GM12878 (cell line): ENCODE measurements at regions not wholly inside any gene's neighbourhood (a gene's known extent, or its start where the extent isn't known, plus 50 kb on each side); places are given as distances from the start of the nearest gene placed in this dataset.

Experiments used
- ATAC-seq: fragments of 200-7000 bp; cut with Tn5 transposase; 3 replicates; pipeline ENCODE4 v1.9.1; 2020; ENCODE audit warnings: mild to moderate bottlenecking, moderate library complexity
- BruUV-seq: library from RNA; stranded (reverse); fragments of 400-500 nt; replicated peaks from 2 replicates; lab custom pipeline; 2021; lab: Mats Ljungman, UMichigan
- CTCF ChIA-PET: fragments of 300-600 bp; sonication (Branson Sonifier 250); formaldehyde crosslinking; extraction: SDS; loops from one replicate; lab custom pipeline; 2021; ENCODE audit warnings: inconsistent platforms; lab: Yijun Ruan, JAX
- POLR2A ChIA-PET: fragments of 350-600 bp; formaldehyde crosslinking; extraction: SDS; loops from one replicate; lab custom pipeline; 2021; ENCODE audit warnings: inconsistent platforms; lab: Charles Lee
- RAD21 ChIA-PET: fragments of 300-600 bp; sonication (Branson Sonifier 250); formaldehyde crosslinking; loops from one replicate; lab custom pipeline; 2023; ENCODE audit warnings: antibody characterized with exemption; ENCODE audit not compliant: unreplicated experiment; lab: Charles Lee
- SMC1A ChIA-PET: fragments of 300-600 bp; sonication (Branson Sonifier 250); formaldehyde crosslinking; loops from one replicate; lab custom pipeline; 2023; ENCODE audit not compliant: unreplicated experiment, uncharacterized antibody; lab: Charles Lee
- DNase-seq: peaks from one replicate; pipeline ENCODE4 v3.0.0-alpha.2; 2011; ENCODE audit warnings: low read depth, low spot score
- FAIRE-seq: peaks from 3 replicates; lab custom pipeline; 2011; peaks lifted over from hg19 to GRCh38; lab: Jason Lieb, UNC
- H2AFZ ChIP-seq: 2 replicates; pipeline ENCODE4 v1.6.0; 2011; ENCODE audit warnings: low read depth, low read length, control low read depth; ENCODE audit not compliant: control insufficient read depth
- H3K27ac ChIP-seq: 2 replicates; pipeline ENCODE4 v1.5.1; 2011; ENCODE audit warnings: control low read depth; ENCODE audit not compliant: control insufficient read depth, insufficient read depth
- H3K27me3 ChIP-seq, 2 experiments: replicated peaks in 1 of 2; 2 replicates each; pipeline versions ENCODE4 v1.6.0 to v1.6.1; 2011; ENCODE audit warnings: low read length in 1 of 2; ENCODE audit not compliant: control insufficient read depth in 2 of 2, insufficient read depth in 2 of 2
- H3K36me3 ChIP-seq, 2 experiments: 2 replicates each; pipeline ENCODE4 v1.5.1; 2011; ENCODE audit warnings: low read length in 1 of 2; ENCODE audit not compliant: control insufficient read depth in 2 of 2, insufficient read depth in 2 of 2
- H3K4me1 ChIP-seq: 2 replicates; pipeline ENCODE4 v1.6.1; 2011; ENCODE audit warnings: mild to moderate bottlenecking, low read length, moderate library complexity, mixed read lengths; ENCODE audit not compliant: control insufficient read depth, insufficient read depth
- H3K4me2 ChIP-seq: 2 replicates; pipeline ENCODE4 v1.6.0; 2011; ENCODE audit warnings: control low read depth; ENCODE audit not compliant: control insufficient read depth, insufficient read depth
- H3K4me3 ChIP-seq: fragments of 200-600 bp; sonication (generic); 2 replicates; pipeline ENCODE4 v1.5.1; 2016
- H3K79me2 ChIP-seq: 2 replicates; pipeline ENCODE4 v1.6.0; 2011; ENCODE audit warnings: low read length; ENCODE audit not compliant: control insufficient read depth, insufficient read depth
- H3K9ac ChIP-seq: 2 replicates; pipeline ENCODE4 v1.8.0; 2011; ENCODE audit warnings: low read length, control low read depth, mixed read lengths; ENCODE audit not compliant: control insufficient read depth, insufficient read depth
- H3K9me3 ChIP-seq: replicated peaks from 3 replicates; pipeline ENCODE4 v1.5.1; 2011; ENCODE audit warnings: mild to moderate bottlenecking, low read length; ENCODE audit not compliant: control insufficient read depth, insufficient read depth
- H4K20me1 ChIP-seq: 2 replicates; pipeline ENCODE4 v1.6.0; 2011; ENCODE audit not compliant: control insufficient read depth, insufficient read depth
- CHD1 ChIP-seq: IDR thresholded peaks from 2 replicates; pipeline ENCODE4 v1.6.1; 2012; ENCODE audit warnings: low read depth, low read length, improper control_type of control experiment
- ETV6 ChIP-seq, 2 experiments: fragments of 450-650 bp in 1 of 2; IDR thresholded peaks in 1 of 2; conservative IDR thresholded peaks in 1 of 2; 2 replicates each; pipeline ENCODE4 v1.6.1; 2014; ENCODE audit warnings: antibody characterized with exemption in 1 of 2, borderline replicate concordance in 1 of 2, low read depth in 1 of 2, mild to moderate bottlenecking in 1 of 2, moderate library complexity in 1 of 2
- IKZF2 ChIP-seq, 2 experiments: fragments of 450-650 bp; IDR thresholded peaks; 2 replicates each; pipeline ENCODE4 v1.6.1; 2017; ENCODE audit warnings: mild to moderate bottlenecking in 2 of 2, moderate library complexity in 2 of 2
- KAT2A ChIP-seq: conservative IDR thresholded peaks from 2 replicates; pipeline ENCODE4 v1.6.1; 2011; ENCODE audit warnings: low read depth, low read length; ENCODE audit not compliant: control insufficient read depth
- NFIC ChIP-seq: IDR thresholded peaks from 2 replicates; pipeline ENCODE4 v1.6.1; 2012; ENCODE audit warnings: low read depth, mild to moderate bottlenecking, inconsistent platforms, low read length, moderate library complexity
- NFYB ChIP-seq: IDR thresholded peaks from 2 replicates; pipeline ENCODE4 v1.6.1; 2011; ENCODE audit warnings: low read depth, mild to moderate bottlenecking, low read length, improper control_type of control experiment, moderate library complexity; ENCODE audit not compliant: insufficient read depth
- PAX8 ChIP-seq: fragments of 450-650 bp; IDR thresholded peaks from 2 replicates; pipeline ENCODE4 v1.6.1; 2017; ENCODE audit warnings: mild to moderate bottlenecking, moderate library complexity
- RELA ChIP-seq: fragments of 450-650 bp; IDR thresholded peaks from 2 replicates; pipeline ENCODE4 v1.8.0; 2014; ENCODE audit warnings: borderline replicate concordance; ENCODE audit not compliant: partially characterized antibody
- RUNX3 ChIP-seq: IDR thresholded peaks from 2 replicates; pipeline ENCODE4 v1.6.1; 2012; ENCODE audit warnings: low read length, inconsistent platforms
- WGBS: methylation state at CpG from one replicate; pipeline ENCODE4 v1.1.6; 2016; ENCODE audit warnings: low lambda C conversion rate; ENCODE audit not compliant: insufficient replicate concordance, insufficient coverage; ENCODE audit errors: missing lambda C conversion rate; 5-methylcytosine and 5-hydroxymethylcytosine counted together
- in situ Hi-C: fragments of 300-500 bp; cut with MboI; formaldehyde crosslinking; loops from 9 replicates; pipeline ENCODE4 v1.14.3; 2018; ENCODE audit warnings: mixed read lengths
- intact Hi-C: fragments of 100-400 bp; cut with micrococcal nuclease; formaldehyde crosslinking; loops from one replicate; pipeline ENCODE4 v1.14.2; 2022; ENCODE audit not compliant: unreplicated experiment
- TF ChIP-seq, protein P1 (sequence below): fragments of 450-650 bp; IDR thresholded peaks from 2 replicates; pipeline ENCODE4 v1.6.1; 2014; ENCODE audit warnings: mild to moderate bottlenecking
- TF ChIP-seq, protein P2 (sequence below): fragments of 450-650 bp; IDR thresholded peaks from 2 replicates; pipeline ENCODE4 v1.6.1; 2016; ENCODE audit warnings: mild to moderate bottlenecking
- TF ChIP-seq, protein P3 (sequence below): fragments of 450-650 bp; IDR thresholded peaks from 2 replicates; pipeline ENCODE4 v1.6.1; 2017; ENCODE audit warnings: mild to moderate bottlenecking, moderate library complexity

DNA sequence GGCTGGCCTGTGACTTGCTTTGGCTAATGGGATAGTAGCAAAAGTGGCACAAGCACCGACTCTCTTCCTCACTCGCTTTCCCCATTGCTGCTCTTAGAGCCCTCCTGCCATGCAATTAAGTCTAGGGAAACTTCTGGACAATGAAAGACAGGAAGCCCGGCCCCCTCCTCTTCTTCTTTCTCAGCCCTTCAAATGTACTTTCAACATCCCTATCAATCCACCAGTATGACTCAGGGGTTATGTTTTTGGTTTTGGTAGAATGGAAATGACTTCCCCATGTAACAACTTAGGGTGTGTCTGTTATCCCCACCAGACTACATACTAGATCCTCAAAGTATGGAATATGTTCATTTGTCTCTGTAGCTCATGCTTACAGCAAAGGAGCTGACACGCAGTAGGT, 139.0 kb upstream of the GDF10 start (continued):
- TF ChIP-seq, protein P1, sequence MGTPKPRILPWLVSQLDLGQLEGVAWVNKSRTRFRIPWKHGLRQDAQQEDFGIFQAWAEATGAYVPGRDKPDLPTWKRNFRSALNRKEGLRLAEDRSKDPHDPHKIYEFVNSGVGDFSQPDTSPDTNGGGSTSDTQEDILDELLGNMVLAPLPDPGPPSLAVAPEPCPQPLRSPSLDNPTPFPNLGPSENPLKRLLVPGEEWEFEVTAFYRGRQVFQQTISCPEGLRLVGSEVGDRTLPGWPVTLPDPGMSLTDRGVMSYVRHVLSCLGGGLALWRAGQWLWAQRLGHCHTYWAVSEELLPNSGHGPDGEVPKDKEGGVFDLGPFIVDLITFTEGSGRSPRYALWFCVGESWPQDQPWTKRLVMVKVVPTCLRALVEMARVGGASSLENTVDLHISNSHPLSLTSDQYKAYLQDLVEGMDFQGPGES, result no peak
- TF ChIP-seq RELA (no peak), NFIC (no peak), ETV6 (conservative IDR thresholded peaks at IDR 0.05 in 1 of 2, IDR thresholded peaks at IDR 0.05 in 1 of 2; ENCODE audit: borderline replicate concordance in 1 of 2, low read depth in 1 of 2) (no peak)
- TF ChIP-seq, protein P2, sequence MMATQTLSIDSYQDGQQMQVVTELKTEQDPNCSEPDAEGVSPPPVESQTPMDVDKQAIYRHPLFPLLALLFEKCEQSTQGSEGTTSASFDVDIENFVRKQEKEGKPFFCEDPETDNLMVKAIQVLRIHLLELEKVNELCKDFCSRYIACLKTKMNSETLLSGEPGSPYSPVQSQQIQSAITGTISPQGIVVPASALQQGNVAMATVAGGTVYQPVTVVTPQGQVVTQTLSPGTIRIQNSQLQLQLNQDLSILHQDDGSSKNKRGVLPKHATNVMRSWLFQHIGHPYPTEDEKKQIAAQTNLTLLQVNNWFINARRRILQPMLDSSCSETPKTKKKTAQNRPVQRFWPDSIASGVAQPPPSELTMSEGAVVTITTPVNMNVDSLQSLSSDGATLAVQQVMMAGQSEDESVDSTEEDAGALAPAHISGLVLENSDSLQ, result no peak
- TF ChIP-seq, all 136 proteins: peak for 0

DNA sequence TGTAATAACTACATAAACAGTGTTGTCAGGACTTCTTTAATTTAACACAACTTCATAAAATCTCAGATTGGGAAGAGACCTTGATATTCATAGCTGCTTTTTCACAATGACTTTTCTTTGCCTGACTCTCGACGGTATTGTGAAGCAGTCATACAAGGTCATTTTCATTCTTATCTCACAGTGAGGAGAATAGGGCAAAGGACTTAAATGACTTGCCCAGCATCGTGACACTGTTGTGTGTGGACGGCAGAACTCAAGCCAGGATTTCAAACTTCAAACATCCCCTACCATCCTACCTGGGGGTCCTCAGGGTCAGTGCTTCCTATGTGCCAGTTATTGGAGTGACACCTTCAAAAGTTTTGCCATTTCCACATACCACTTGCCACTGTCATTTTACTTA, 138.5 kb upstream of the GDF10 start:
- FAIRE-seq (no peak), ATAC-seq (no peak), DNase-seq (no peak)
- SMC1A ChIA-PET, result no interaction called here
- Histone ChIP-seq H3K27ac (no peak overlapping the region), H3K27me3 (peaks cover 0 to 3% of the 10 kb centered on the region in 2 experiments; a peak in 1 of 4 replicates), H3K36me3 (no peaks in the 10 kb centered on the region), H3K79me2 (no peaks in the 10 kb centered on the region), H2AFZ (no peak overlapping the region), H3K9me3 (no peaks in the 10 kb centered on the region; the same call in 2 of the 3 replicates), H3K4me2 (no peak overlapping the region), H3K4me3 (no peak overlapping the region), H3K9ac (no peak overlapping the region), H3K4me1 (no peaks in the 10 kb centered on the region), H4K20me1 (no peaks in the 10 kb centered on the region)
- RAD21 ChIA-PET, result no interaction called here
- in situ Hi-C loops (no loop called here), intact Hi-C loops (no loop called here)
- TF ChIP-seq CHD1, result no peak
- TF ChIP-seq, protein P3, sequence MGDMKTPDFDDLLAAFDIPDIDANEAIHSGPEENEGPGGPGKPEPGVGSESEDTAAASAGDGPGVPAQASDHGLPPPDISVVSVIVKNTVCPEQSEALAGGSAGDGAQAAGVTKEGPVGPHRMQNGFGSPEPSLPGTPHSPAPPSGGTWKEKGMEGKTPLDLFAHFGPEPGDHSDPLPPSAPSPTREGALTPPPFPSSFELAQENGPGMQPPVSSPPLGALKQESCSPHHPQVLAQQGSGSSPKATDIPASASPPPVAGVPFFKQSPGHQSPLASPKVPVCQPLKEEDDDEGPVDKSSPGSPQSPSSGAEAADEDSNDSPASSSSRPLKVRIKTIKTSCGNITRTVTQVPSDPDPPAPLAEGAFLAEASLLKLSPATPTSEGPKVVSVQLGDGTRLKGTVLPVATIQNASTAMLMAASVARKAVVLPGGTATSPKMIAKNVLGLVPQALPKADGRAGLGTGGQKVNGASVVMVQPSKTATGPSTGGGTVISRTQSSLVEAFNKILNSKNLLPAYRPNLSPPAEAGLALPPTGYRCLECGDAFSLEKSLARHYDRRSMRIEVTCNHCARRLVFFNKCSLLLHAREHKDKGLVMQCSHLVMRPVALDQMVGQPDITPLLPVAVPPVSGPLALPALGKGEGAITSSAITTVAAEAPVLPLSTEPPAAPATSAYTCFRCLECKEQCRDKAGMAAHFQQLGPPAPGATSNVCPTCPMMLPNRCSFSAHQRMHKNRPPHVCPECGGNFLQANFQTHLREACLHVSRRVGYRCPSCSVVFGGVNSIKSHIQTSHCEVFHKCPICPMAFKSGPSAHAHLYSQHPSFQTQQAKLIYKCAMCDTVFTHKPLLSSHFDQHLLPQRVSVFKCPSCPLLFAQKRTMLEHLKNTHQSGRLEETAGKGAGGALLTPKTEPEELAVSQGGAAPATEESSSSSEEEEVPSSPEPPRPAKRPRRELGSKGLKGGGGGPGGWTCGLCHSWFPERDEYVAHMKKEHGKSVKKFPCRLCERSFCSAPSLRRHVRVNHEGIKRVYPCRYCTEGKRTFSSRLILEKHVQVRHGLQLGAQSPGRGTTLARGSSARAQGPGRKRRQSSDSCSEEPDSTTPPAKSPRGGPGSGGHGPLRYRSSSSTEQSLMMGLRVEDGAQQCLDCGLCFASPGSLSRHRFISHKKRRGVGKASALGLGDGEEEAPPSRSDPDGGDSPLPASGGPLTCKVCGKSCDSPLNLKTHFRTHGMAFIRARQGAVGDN, result no peak
- no peak for TF ChIP-seq NFYB
- no peak for TF ChIP-seq RUNX3
- TF ChIP-seq KAT2A, result no peak
- no peak for TF ChIP-seq PAX8
- TF ChIP-seq IKZF2 (IDR thresholded peaks at IDR 0.05), result no peak
- 3% methylated on average over 4 of the region's 4 CpGs for WGBS
- POLR2A ChIA-PET, result interaction anchor here (0.9 kb wide), 1 partner anchor 9 kb away, joined by 3 read pairs; no protein-coding TSS in a partner anchor
- CTCF ChIA-PET, result interaction anchor here (0.7 to 1.7 kb wide), 2 partner anchors 8 to 179 kb away, joined by 3 to 4 read pairs; no protein-coding TSS in a partner anchor
- no TSS peak for BruUV-seq
